Fibroblast of lung (primary cell): ENCODE measurements at regions not wholly inside any gene's neighbourhood (a gene's known extent, or its start where the extent isn't known, plus 50 kb on each side); places are given as distances from the start of the nearest gene placed in this dataset.

Experiments
- EZH2 ChIP-seq: IDR thresholded peaks from 2 replicates; pipeline ENCODE4 v1.5.1; 2012; ENCODE audit warnings: low read length, control low read depth, mild to moderate bottlenecking; ENCODE audit errors: missing control alignments
- TF ChIP-seq, protein P1 (sequence below), 2 donors: IDR thresholded peaks in 1 of 2; conservative IDR thresholded peaks in 1 of 2; 1 replicate in 1 of 2; 2 replicates in 1 of 2; pipeline ENCODE4 v1.5.1; 2011 to 2012; ENCODE audit warnings: low read length in 2 of 2, control low read depth in 1 of 2, inconsistent platforms in 1 of 2, low read depth in 1 of 2, mild to moderate bottlenecking in 1 of 2

GRCh38 chr11:71062199-71062598 lies 190.2 kb downstream of the SHANK2 start:
- TF ChIP-seq, protein P1, sequence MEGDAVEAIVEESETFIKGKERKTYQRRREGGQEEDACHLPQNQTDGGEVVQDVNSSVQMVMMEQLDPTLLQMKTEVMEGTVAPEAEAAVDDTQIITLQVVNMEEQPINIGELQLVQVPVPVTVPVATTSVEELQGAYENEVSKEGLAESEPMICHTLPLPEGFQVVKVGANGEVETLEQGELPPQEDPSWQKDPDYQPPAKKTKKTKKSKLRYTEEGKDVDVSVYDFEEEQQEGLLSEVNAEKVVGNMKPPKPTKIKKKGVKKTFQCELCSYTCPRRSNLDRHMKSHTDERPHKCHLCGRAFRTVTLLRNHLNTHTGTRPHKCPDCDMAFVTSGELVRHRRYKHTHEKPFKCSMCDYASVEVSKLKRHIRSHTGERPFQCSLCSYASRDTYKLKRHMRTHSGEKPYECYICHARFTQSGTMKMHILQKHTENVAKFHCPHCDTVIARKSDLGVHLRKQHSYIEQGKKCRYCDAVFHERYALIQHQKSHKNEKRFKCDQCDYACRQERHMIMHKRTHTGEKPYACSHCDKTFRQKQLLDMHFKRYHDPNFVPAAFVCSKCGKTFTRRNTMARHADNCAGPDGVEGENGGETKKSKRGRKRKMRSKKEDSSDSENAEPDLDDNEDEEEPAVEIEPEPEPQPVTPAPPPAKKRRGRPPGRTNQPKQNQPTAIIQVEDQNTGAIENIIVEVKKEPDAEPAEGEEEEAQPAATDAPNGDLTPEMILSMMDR (conservative IDR thresholded peaks at IDR 0.05 in 1 of 2, IDR thresholded peaks at IDR 0.05 in 1 of 2; ENCODE audit: low read depth in 1 of 2, low read length in 2 of 2) = no peak
- TF ChIP-seq EZH2 = no peak
